Nephron (organoid): ENCODE measurements at regions not wholly inside any gene's neighbourhood (a gene's known extent, or its start where the extent isn't known, plus 50 kb on each side); places are given as distances from the start of the nearest gene placed in this dataset.

Source experiments
- H3K27ac Mint-ChIP-seq, 3 experiments: 2 replicates each; pipeline ENCODE4 v1.8.0; 2020; ENCODE audit warnings: mixed read lengths in 3 of 3, mild to moderate bottlenecking in 2 of 3, moderate library complexity in 1 of 3
- H3K27me3 Mint-ChIP-seq: 2 replicates; pipeline ENCODE4 v1.8.0; 2021; ENCODE audit warnings: low read depth, mild to moderate bottlenecking, moderate library complexity, mixed read lengths
- H3K36me3 Mint-ChIP-seq: 2 replicates; pipeline ENCODE4 v1.8.0; 2020; ENCODE audit warnings: low read depth, mixed read lengths
- H3K4me1 Mint-ChIP-seq: 2 replicates; pipeline ENCODE4 v1.8.0; 2020; ENCODE audit warnings: mixed read lengths
- H3K4me3 Mint-ChIP-seq, 3 experiments: 2 replicates each; pipeline ENCODE4 v1.8.0; 2020; ENCODE audit warnings: mild to moderate bottlenecking in 3 of 3, mixed read lengths in 3 of 3, moderate library complexity in 2 of 3
- H3K9me3 Mint-ChIP-seq: 2 replicates; pipeline ENCODE4 v1.8.0; 2020; ENCODE audit warnings: mixed read lengths
- CTCF ChIP-seq, 3 experiments: fragments of 200-600 bp; sonication (generic); IDR thresholded peaks; one replicate each; pipeline ENCODE4 v1.5.0; 2021; ENCODE audit warnings: antibody characterized with exemption in 3 of 3; ENCODE audit not compliant: unreplicated experiment in 3 of 3

GRCh38 chr2:236857781-236858180, 227.9 kb upstream of the COPS8 start:
- H3K36me3 Mint-ChIP-seq, result no peaks in the 10 kb centered on the region
- H3K27me3 Mint-ChIP-seq, result peaks cover 14% of the 10 kb centered on the region
- peaks cover 5% of the 10 kb centered on the region for H3K9me3 Mint-ChIP-seq
- H3K27ac Mint-ChIP-seq, result no peak overlapping the region
- H3K4me1 Mint-ChIP-seq, result peaks cover 35% of the 10 kb centered on the region
- H3K4me3 Mint-ChIP-seq, result no peak overlapping the region
- TF ChIP-seq CTCF (IDR thresholded peaks at IDR 0.05; ENCODE audit: unreplicated experiment in 3 of 3), result no peak

DNA sequence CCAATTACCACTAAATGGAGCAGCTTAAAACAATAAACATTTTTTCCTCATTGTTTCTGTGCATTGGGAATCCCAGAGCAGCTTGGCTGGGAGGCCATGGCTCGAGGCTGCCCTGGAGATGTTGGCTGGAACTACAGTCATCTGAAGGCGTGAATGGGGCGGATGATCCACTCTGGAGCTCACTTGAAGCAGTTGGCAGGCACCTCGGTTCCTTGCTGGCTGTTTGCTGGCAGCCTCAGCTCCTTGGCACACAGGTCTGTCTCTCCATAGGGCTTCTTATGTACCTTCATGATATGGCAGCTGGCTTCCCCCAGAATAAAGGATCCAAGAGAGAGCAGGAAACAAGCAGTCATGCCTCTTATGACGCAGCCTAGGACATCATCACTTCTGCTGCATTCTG, 227.0 kb upstream of the COPS8 start:
- Mint-ChIP-seq H3K27me3 (peaks cover 14% of the 10 kb centered on the region), H3K9me3 (peaks cover 5% of the 10 kb centered on the region), H3K27ac (peak overlapping the region in 2 of 3 experiments; percentile 23 to 64), H3K4me1 (peaks cover 33% of the 10 kb centered on the region), H3K36me3 (no peaks in the 10 kb centered on the region), H3K4me3 (no peak overlapping the region)
- no peak for TF ChIP-seq CTCF (IDR thresholded peaks at IDR 0.05; ENCODE audit: unreplicated experiment in 3 of 3)

DNA sequence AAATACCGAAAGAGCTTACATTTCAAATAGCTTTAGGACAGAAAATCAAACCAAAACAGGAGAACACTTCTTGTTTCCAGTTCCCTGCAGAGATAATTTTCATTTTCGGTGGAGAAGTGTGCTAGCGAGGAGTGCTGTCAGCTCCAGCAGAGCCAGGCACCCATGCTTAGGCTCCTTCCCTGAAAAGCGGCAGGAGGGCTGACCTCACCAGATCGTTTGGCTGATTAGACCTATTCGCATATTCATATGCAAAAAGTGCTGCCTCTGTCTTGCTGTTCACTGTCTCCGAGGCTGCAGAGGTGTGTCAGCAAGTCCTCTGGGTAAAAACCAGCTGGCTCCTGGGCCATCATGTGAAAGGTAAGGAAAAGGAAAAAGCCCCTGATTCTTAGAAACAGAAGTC, 225.8 kb upstream of the COPS8 start:
- no peak overlapping the region for H3K27ac Mint-ChIP-seq
- H3K4me3 Mint-ChIP-seq, result no peak overlapping the region
- H3K36me3 Mint-ChIP-seq, result peaks cover 8% of the 10 kb centered on the region

DNA sequence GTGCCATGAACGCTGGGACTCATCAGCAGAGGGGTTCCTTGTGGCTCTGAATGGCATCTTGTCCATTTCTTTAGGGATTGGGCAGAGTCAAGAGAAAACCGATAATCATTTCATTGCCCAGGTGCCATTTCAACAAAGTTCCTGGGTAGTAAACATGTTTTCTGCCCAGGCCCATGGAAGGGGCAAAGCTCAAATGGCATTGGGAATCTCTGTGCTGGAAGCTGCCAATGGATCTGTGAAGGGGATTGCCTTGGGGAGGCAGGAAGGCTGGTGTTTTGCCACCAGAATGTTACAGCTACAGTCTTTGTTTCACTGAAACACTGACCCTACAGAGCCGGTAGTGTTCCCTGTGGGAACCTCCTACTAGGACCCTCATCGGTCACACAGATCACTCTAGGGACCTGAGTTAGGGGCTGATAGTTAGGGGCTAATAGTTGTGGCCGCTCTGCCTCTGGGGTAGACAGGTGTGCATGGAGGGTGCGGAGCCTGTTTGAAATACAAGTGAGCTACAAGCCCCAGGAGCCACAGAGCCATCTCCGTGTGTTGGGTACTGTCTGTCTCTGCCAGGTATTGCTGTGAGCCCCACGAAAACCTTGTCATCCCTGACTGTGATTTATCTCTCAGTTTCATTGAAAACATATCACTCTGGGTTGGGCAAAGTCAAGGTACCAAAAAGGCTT, 224.4 kb upstream of the COPS8 start:
- peaks cover 23% of the 10 kb centered on the region for H3K9me3 Mint-ChIP-seq
- no peak overlapping the region for H3K27ac Mint-ChIP-seq
- peaks cover 30% of the 10 kb centered on the region for H3K4me1 Mint-ChIP-seq

More for the DNA sequence above, 225.8 kb upstream of the COPS8 start:
- Mint-ChIP-seq H3K27me3 (peaks cover 14% of the 10 kb centered on the region), H3K4me1 (peaks cover 30% of the 10 kb centered on the region), H3K9me3 (peaks cover 16% of the 10 kb centered on the region)
- TF ChIP-seq CTCF (IDR thresholded peaks at IDR 0.05; ENCODE audit: unreplicated experiment in 3 of 3), result no peak

DNA sequence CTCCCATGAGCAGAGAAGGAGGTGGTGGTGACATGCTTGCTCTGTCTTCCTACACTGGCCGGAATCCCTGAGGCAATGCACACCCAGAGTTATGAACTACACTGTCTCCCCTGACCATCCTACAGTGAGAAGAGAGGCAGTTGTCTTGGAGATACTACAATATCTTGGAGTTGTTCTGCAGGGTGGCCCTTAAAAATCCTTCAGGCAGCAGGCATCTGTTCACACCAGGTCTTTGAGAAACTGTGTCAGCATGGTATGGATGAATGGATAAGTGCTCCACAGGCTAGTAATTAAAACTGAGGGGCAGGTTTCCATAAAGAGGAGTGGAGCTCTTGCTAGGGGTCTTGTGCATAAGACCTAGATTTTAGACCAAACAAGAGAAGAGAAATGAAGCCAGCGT, 223.7 kb upstream of the COPS8 start:
- H3K4me1 Mint-ChIP-seq, result peaks cover 24% of the 10 kb centered on the region
- no peak for TF ChIP-seq CTCF (IDR thresholded peaks at IDR 0.05; ENCODE audit: unreplicated experiment in 3 of 3)

More for the DNA sequence above, 224.4 kb upstream of the COPS8 start:
- Mint-ChIP-seq H3K4me3 (no peak overlapping the region), H3K27me3 (peaks cover 10% of the 10 kb centered on the region), H3K36me3 (peaks cover 20% of the 10 kb centered on the region)
- no peak for TF ChIP-seq CTCF (IDR thresholded peaks at IDR 0.05; ENCODE audit: unreplicated experiment in 3 of 3)

DNA sequence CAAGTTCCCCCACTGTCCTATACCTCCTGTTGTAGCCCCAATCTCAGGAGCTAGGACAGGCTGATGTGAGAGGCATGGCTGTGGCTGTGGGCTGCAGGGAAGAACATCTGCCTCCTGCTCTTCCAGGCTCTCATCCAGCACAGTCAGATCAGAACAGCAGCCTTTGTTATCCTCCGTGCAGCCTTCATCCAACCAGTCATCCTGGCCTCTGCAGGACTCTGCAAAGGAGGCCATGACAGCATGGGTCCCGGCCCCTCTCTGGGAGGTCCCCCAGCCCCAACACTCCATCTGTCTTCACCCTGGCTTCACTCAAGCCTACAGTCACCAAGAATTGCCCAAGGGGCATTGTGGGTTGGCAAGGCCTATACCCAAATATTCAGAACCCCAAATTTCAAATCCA, 223.2 kb upstream of the COPS8 start:
- H3K36me3 Mint-ChIP-seq, result peaks cover 23% of the 10 kb centered on the region
- peaks cover 3% of the 10 kb centered on the region for H3K27me3 Mint-ChIP-seq
- TF ChIP-seq CTCF (IDR thresholded peaks at IDR 0.05; ENCODE audit: unreplicated experiment in 3 of 3), result no peak

More for the DNA sequence above, 223.7 kb upstream of the COPS8 start:
- H3K9me3 Mint-ChIP-seq, result peaks cover 29% of the 10 kb centered on the region
- H3K27ac Mint-ChIP-seq, result peak overlapping the region in 1 of 3 experiments; percentile 20
- peaks cover 4% of the 10 kb centered on the region for H3K27me3 Mint-ChIP-seq
- peaks cover 23% of the 10 kb centered on the region for H3K36me3 Mint-ChIP-seq
- no peak overlapping the region for H3K4me3 Mint-ChIP-seq

More for the DNA sequence above, 223.2 kb upstream of the COPS8 start:
- Mint-ChIP-seq H3K9me3 (peaks cover 32% of the 10 kb centered on the region), H3K4me1 (peaks cover 18% of the 10 kb centered on the region), H3K27ac (peak overlapping the region; percentile 32 to 77 (median 43)), H3K4me3 (no peak overlapping the region)
